ENCODE measurements at regions not wholly inside any gene's neighbourhood (a gene's known extent, or its start where the extent isn't known, plus 50 kb on each side); places are given as distances from the start of the nearest gene placed in this dataset.

- DNase-seq: no peak
These were observed 202.4 kb downstream of the URB2 start for GRCh38 chr1:229828461-229828860.

DNA sequence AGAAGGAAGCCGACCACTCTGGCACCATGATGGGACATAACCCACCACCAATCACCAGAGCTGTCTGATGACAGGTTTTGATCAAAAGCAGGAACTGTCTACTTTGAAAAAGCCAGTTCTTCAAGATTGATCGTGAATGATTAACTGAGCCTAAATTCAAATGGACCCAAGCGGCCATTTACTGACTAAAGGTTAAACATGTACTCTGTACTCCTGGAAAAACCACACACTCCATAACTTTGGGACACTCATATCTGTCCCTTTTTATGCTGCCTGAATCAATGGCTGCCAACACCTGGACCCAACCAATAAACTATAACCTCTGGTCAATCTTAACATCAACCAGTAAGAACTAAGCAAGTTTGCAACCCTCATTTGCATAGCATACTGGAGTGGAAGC is 206.6 kb downstream of the URB2 start:
- no peak for DNase-seq

DNA sequence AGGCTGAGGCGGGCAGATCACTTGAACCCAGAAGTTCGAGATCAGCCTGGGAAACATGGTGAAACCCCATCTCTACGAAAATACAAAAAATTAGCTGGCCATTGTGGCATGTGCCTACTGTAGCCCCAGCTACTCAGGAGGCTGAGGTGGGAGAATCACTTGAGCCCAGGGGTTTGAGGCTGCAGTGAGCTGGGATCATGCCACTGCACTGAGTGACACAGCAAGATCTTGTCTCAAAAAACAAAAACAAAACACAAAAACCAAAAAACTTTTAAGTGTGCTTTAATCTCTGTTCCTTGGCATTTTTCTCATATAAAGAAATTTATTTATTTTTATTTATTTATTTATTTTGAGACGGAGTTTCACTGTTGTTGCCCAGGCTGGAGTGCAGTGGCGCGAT is 208.2 kb downstream of the URB2 start:
- no peak for DNase-seq

DNA sequence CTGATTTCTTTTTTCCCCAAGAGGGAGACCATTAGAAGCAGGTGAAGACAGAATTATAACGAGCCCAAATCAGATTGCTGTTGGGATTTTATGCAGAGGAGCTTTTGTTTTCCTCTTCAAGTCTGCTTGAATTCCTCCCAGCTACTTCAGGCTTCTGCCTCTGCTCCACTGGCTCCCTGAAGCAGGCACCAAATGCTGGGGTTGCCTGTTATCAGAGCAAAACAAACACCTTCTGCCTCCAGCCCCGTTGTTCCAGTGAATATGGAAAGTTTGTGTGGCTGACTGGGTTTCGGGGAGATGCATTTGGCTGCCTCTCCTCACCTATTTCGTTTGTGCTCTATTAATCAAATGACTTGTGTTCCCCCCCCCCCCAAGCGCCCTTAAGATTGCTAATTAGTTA is 209.2 kb downstream of the URB2 start:
- DNase-seq: no peak

GRCh38 chr1:229836324-229836723 is 210.3 kb downstream of the URB2 start:
- DNase-seq: no peak

- no peak for DNase-seq
These were observed 212.2 kb downstream of the URB2 start for GRCh38 chr1:229838204-229838603.

DNA sequence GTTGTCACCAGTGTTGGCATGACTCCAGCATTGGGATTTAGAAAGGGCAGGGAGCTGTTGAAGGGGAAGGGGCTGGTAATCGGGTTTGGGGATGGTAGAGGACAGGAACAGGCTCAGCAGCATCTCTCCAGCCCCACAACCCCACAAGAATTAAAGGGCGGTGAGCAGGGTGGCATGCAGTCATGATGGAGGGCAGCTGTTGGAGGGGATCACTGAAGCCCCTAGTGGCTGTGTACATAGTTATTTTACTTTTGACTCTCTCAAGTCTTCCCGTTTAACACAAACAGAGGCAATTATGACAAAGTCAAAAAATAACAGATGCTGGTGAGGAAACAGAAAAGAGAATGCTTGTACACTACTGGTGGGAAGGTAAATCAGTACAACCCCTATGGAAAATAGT is 213.8 kb downstream of the URB2 start:
- no peak for DNase-seq

- DNase-seq: no peak
These were observed 215.2 kb downstream of the URB2 start for GRCh38 chr1:229841230-229841629.

DNA sequence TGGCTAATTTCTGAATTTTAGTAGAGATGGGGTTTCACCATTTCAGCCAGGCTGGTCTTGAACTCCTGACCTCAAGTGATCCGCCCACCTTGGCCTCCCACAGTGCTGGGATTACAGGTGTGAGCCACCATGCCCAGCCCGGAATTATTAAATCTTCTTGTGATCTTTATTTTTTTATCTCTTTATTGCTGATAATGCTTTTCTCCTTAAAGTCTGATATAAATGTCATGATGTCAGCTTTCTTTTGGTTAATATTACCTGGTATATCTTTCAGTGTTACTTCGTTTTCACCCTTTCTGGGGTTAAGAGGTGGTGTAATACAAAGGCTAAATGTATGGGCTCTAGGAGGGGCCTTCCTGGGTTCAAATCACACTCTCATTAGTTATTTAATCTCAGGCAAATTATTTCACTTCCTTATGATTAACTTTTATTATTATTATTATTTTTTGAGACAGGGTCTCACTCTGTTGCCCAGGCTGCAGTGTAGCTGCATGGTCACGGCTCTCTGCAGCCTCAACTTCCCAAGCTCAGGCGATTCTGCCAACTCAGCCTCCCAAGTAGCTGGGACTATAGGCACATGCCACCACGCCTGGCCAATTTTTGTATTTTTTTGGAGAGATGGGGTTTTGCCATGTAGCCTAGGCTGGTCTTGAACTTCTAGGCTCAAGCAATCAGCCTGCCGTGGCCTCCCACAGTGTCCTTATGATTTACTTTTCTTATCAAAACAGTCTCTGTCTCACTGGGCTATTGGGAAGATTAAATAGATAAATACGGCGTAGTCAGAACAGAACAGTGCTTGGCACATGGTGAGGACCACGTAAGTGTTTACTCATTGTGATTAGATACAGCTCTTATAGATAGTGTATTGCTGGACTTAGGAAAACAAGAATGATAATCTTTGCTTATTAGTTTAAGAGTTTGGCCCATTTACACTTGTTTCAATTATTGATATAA is 216.5 kb downstream of the URB2 start:
- no peak for DNase-seq

- no peak for DNase-seq
These were observed 217.7 kb downstream of the URB2 start for GRCh38 chr1:229843627-229844238.

DNA sequence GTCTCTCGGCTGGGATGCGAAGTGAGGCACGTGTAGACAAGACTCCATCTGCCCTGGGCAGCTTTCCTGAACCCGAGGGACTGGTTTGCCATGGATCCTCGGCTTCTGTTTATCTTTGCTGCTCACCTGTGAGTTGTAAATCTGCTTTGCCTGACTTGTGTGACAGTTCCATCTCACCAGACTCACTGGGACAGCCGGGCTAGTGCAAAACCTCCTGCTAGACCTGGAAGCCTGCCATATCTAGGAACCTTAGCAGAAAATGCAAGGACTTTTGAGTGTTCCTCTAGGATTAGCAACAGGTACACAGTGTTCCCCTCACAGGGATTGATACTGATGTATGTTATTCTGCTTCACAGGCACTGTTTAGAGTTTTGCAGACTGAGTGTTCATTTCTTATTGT is 218.6 kb downstream of the URB2 start:
- no peak for DNase-seq

DNA sequence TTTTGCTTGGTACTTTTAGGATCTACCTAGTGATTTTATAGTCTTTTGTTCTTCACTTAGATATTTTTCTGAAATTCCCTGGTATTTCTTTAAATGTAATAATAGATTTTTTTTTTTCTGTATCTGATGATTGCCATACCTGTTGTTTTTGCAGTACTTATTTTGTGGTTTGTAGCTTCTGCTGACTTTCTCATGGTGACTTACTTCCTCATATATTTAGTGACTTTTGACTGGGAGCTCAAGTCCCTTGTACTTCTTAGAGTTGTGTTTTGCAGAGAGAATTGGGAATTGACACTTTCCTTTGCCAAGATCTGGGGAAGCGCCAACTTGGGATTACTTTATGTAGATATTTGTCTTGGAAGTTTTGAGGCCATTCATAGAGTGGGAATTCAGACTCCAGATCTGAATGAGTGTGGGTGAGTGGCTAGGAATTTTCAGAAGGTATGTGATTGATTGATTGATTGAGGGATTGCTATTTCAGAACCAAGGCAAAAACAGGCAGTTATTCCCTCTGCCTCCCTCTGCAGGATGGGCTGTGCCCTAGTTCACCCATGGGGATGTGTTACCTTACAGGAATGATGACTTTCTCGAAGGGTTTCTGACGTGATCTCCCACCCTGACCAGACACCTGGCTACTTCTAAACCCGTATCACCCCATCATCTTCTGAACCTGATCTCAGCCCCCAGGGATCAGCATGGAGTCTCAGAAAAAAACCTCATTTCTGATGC is 219.5 kb downstream of the URB2 start:
- DNase-seq: no peak

- no peak for DNase-seq
These were observed 220.3 kb downstream of the URB2 start for GRCh38 chr1:229846351-229846750.

GRCh38 chr1:229848752-229849677 is 218.0 kb upstream of the GALNT2 start:
- no peak for DNase-seq

DNA sequence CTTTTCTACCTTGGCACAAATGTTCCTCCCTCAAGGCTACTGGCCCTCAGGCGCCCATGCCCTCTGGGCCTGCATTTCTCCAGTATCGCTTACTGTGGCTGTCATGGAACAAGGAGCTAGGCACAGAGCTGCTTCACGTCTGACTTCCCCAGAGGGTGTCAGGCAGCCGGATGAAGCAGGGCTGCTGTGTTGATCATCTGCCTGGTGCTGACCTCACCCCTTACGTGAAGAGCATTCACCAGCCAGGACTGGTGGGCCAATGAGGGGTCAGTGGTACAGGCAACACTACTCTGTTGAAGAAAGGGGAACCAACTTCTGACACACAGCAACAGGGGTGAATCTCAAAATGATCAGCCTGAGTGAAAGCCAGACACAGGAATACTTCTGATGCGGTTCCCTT is 215.5 kb upstream of the GALNT2 start:
- DNase-seq: no peak

DNA sequence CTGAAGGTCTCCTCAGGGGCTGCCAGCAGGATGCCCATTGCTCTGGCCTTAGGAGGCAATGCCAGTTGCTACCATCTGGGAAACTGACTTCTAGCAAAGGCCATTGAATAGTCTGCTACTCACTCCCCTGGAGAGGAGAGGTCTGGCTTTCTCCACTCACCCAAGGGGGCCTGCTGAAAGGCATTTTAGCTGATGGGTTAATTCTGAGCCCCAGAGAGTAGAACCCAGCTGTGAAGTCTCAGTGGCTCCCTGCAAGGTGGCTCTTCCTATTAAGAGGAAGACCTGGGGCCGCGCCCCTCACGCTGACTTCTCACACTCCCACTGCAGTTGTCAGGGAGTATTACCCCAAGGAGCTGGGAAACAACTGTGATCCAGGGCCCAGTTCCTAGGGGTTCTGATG is 213.3 kb upstream of the GALNT2 start:
- no peak for DNase-seq

- no peak for DNase-seq
These were observed 212.4 kb upstream of the GALNT2 start for GRCh38 chr1:229854620-229855019.

- DNase-seq: no peak
These were observed 210.9 kb upstream of the GALNT2 start for GRCh38 chr1:229856009-229856650.

DNA sequence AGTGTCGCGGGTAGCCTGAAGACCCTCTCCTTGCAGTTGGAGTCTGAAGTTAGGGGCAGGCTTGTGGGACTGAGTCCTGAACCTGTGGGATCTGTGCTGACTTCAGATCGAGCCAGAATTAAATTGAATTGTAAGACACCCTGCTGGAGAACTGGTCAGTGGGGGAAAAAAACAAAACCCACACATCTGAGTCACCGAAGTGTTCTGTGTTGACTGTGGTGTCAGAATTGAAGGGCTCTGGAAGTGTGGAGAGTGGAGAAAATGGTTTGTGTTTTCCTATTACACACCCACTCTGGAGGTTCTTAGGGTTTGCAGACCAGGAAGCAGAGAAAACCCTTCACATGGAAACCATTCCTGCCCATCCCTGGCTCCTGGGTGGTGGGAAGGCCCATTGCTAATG is 209.5 kb upstream of the GALNT2 start:
- no peak for DNase-seq

DNA sequence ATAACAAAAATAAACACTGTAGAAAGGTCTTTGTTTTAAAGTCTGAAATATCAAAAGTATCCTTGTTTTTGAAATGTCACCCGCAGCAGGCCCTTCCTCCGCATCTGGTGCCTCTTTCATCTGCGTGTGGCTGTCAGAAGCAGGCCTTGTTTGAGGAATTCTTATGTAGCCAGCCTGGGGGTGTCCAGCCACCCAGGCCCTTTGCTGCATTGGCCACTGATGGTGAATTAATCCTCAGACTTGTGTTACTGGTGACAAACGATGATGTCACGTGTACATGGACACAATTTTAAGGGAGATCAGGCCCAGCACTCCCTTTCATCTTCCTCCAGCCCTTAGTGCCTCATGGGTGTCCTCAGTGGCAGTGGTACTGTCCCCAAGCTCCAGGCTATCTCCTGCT is 208.0 kb upstream of the GALNT2 start:
- DNase-seq: no peak

GRCh38 chr1:229860926-229861325 is 206.1 kb upstream of the GALNT2 start:
- no peak for DNase-seq

Data from stimulated activated CD4-positive, alpha-beta T cell treated with anti-CD3 and anti-CD28 coated beads, Interleukin-4, amount 100 ng/mL, for 1 hour (primary cell).